ENCODE measurements at regions not wholly inside any gene's neighbourhood (a gene's known extent, or its start where the extent isn't known, plus 50 kb on each side); places are given as distances from the start of the nearest gene placed in this dataset.

- DNase-seq (ENCODE audit: insufficient read length, low spot score) (no peak), FAIRE-seq (no peak)
- no peak for TF ChIP-seq PAX5 (IDR thresholded peaks at IDR 0.05; ENCODE audit: insufficient read depth, low read length, severe bottlenecking)
- no peak for TF ChIP-seq TAF1 (IDR thresholded peaks at IDR 0.05; ENCODE audit: low read depth, low read length)
- no peak for TF ChIP-seq SPI1 (IDR thresholded peaks at IDR 0.05; ENCODE audit: low read depth, low read length)
- TF ChIP-seq POLR2A (IDR thresholded peaks at IDR 0.05; ENCODE audit: low read depth, low read length): no peak
- no peak for TF ChIP-seq POU2F2 (IDR thresholded peaks at IDR 0.05; ENCODE audit: low read depth, low read length)
- no peak for TF ChIP-seq POLR2AphosphoS5 (IDR thresholded peaks at IDR 0.05; ENCODE audit: low read depth, low read length)
Measured at GRCh38 chr3:59213860-59214259, 164.0 kb upstream of the CFAP20DC start.

DNA sequence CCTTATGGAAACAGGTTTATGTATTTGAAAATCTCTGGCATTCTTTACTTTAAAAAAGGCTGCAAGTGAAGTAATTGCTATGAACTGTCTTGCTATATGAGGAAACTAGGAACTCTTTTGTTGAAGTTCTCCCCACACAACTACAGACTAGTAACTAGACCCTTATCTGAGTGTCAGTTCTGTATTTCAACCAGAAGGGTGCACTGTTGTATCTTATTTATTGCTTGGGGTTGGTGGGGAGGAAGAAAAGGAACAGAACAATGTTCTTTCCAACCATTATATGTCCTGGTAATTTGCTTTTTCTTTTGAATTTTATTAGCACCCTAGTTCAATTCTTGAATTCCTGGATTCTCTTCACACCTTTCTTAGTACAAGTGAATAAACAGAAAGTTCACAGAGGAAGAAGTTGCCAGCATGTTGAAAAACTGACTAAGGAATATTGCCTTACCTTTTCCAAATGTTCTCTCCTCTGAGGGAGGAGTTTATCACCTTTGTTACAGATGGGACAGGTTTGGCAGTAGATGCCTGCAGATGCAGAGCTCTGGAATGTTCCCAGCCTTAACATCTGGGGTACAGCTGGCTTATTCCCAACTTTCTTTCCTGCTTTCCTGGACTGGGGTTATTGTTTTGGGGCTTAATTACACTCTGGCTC, 162.4 kb upstream of the CFAP20DC start:
- TF ChIP-seq POLR2A (IDR thresholded peaks at IDR 0.05; ENCODE audit: low read depth, low read length): no peak
- TF ChIP-seq PAX5 (IDR thresholded peaks at IDR 0.05; ENCODE audit: insufficient read depth, low read length, severe bottlenecking): no peak
- TF ChIP-seq POLR2AphosphoS5 (IDR thresholded peaks at IDR 0.05; ENCODE audit: low read depth, low read length): no peak
- TF ChIP-seq POU2F2 (IDR thresholded peaks at IDR 0.05; ENCODE audit: low read depth, low read length): no peak
- no peak for TF ChIP-seq TAF1 (IDR thresholded peaks at IDR 0.05; ENCODE audit: low read depth, low read length)
- no peak for TF ChIP-seq SPI1 (IDR thresholded peaks at IDR 0.05; ENCODE audit: low read depth, low read length)
- peak; percentile 90 for FAIRE-seq
- peak; percentile 17 for DNase-seq (ENCODE audit: insufficient read length, low spot score)

DNA sequence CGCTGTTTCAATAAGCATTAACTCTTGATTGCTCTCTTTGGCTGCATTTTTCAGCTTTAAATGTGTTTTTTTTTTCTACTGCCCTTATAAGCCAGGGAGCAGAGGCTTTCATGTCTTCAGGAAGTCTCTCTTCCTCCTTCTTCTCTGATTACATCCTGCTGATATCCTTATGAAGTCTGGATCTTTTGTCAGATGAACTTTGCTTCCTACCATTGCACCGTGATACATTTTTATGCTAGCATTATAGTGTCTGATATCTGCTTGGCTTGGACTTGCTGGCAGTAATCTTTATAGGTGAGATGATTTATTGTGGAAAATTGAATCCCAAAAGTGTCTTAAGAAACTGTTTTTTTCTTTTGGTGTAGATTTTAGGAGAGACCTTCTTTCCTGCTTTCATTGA, 160.4 kb upstream of the CFAP20DC start:
- FAIRE-seq (no peak), DNase-seq (ENCODE audit: insufficient read length, low spot score) (no peak)
- TF ChIP-seq TAF1 (IDR thresholded peaks at IDR 0.05; ENCODE audit: low read depth, low read length): no peak
- TF ChIP-seq SPI1 (IDR thresholded peaks at IDR 0.05; ENCODE audit: low read depth, low read length): no peak
- TF ChIP-seq POLR2AphosphoS5 (IDR thresholded peaks at IDR 0.05; ENCODE audit: low read depth, low read length): no peak
- no peak for TF ChIP-seq POLR2A (IDR thresholded peaks at IDR 0.05; ENCODE audit: low read depth, low read length)
- no peak for TF ChIP-seq POU2F2 (IDR thresholded peaks at IDR 0.05; ENCODE audit: low read depth, low read length)

DNA sequence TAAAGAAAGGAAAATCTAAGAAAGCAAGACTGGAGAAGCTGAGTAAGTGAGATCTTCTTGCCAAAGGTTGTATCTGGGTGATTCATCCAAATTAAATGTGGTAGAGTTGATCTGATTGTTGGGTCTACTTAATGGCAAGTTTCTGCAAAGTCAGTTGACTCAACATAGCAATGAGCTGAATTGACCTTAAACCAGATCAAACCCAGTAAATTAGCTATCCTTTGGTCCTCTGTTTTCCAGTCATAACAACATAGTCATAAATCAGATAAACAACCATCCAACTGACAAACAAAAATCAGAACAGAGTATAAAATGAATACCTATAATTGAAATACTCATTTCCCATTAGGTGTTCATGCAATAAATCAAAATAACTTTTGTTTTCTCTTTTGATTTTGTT, 142.6 kb upstream of the CFAP20DC start:
- DNase-seq (ENCODE audit: insufficient read length, low spot score): no peak
- TF ChIP-seq SPI1 (IDR thresholded peaks at IDR 0.05; ENCODE audit: low read depth, low read length): no peak
- no peak for TF ChIP-seq POU2F2 (IDR thresholded peaks at IDR 0.05; ENCODE audit: low read depth, low read length)
- no peak for TF ChIP-seq TAF1 (IDR thresholded peaks at IDR 0.05; ENCODE audit: low read depth, low read length)
- TF ChIP-seq POLR2A (IDR thresholded peaks at IDR 0.05; ENCODE audit: low read depth, low read length): no peak
- TF ChIP-seq PAX5 (IDR thresholded peaks at IDR 0.05; ENCODE audit: insufficient read depth, low read length, severe bottlenecking): no peak
- no peak for TF ChIP-seq POLR2AphosphoS5 (IDR thresholded peaks at IDR 0.05; ENCODE audit: low read depth, low read length)
- no peak for FAIRE-seq

GRCh38 chr3:59191651-59192050, 141.8 kb upstream of the CFAP20DC start:
- no peak for DNase-seq (ENCODE audit: insufficient read length, low spot score)
- TF ChIP-seq TAF1 (IDR thresholded peaks at IDR 0.05; ENCODE audit: low read depth, low read length) (no peak), POLR2AphosphoS5 (IDR thresholded peaks at IDR 0.05; ENCODE audit: low read depth, low read length) (no peak), POU2F2 (IDR thresholded peaks at IDR 0.05; ENCODE audit: low read depth, low read length) (no peak), PAX5 (IDR thresholded peaks at IDR 0.05; ENCODE audit: insufficient read depth, low read length, severe bottlenecking) (no peak), SPI1 (IDR thresholded peaks at IDR 0.05; ENCODE audit: low read depth, low read length) (no peak), POLR2A (IDR thresholded peaks at IDR 0.05; ENCODE audit: low read depth, low read length) (no peak)
- no peak for FAIRE-seq

DNA sequence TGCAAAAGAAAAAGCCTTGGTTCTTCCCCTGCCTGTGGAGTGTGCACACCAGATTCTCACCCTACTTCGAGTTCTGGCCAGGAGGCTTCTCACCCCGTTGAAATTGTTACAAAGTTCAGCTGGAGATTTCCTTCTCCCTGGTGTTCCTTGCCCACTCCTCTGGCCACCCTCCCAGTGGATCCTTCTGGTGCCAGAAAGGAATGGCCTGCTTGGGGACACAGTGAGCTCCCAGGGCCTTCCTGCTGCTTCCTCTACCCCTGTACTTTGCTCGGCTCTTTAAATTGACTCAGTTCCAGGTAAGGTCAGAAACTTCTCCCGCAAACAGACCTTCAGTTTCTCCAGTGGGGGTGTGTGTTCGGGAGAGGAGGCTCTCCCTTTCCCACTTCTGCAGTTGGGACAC, 140.1 kb upstream of the CFAP20DC start:
- DNase-seq (ENCODE audit: insufficient read length, low spot score) (no peak), FAIRE-seq (no peak)
- no peak for TF ChIP-seq PAX5 (IDR thresholded peaks at IDR 0.05; ENCODE audit: insufficient read depth, low read length, severe bottlenecking)
- no peak for TF ChIP-seq POLR2A (IDR thresholded peaks at IDR 0.05; ENCODE audit: low read depth, low read length)
- no peak for TF ChIP-seq POLR2AphosphoS5 (IDR thresholded peaks at IDR 0.05; ENCODE audit: low read depth, low read length)
- no peak for TF ChIP-seq SPI1 (IDR thresholded peaks at IDR 0.05; ENCODE audit: low read depth, low read length)
- no peak for TF ChIP-seq POU2F2 (IDR thresholded peaks at IDR 0.05; ENCODE audit: low read depth, low read length)
- no peak for TF ChIP-seq TAF1 (IDR thresholded peaks at IDR 0.05; ENCODE audit: low read depth, low read length)

DNA sequence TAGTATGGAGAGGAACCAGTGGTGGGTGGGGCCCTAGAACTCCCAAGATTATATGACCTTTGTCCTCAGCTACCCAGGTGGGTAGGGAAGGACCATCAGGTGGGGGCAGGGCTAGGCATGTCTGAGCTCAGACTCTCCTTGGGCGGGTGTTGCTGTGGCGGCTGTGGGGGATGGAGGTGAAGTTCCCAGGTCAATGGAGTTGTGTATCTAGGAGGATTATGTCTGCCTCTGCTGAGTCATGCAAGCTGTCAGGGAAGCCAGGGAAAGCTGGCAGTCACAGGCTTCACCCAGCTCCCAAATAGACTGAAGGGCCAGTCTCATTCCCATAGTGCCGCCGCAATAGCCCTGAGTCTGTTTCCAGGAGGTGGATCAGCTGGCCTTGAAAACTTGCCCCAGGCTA, 139.7 kb upstream of the CFAP20DC start:
- no peak for FAIRE-seq
- no peak for DNase-seq (ENCODE audit: insufficient read length, low spot score)
- TF ChIP-seq POLR2A (IDR thresholded peaks at IDR 0.05; ENCODE audit: low read depth, low read length): no peak
- TF ChIP-seq TAF1 (IDR thresholded peaks at IDR 0.05; ENCODE audit: low read depth, low read length): no peak
- TF ChIP-seq PAX5 (IDR thresholded peaks at IDR 0.05; ENCODE audit: insufficient read depth, low read length, severe bottlenecking): no peak
- TF ChIP-seq POU2F2 (IDR thresholded peaks at IDR 0.05; ENCODE audit: low read depth, low read length): no peak
- no peak for TF ChIP-seq POLR2AphosphoS5 (IDR thresholded peaks at IDR 0.05; ENCODE audit: low read depth, low read length)
- TF ChIP-seq SPI1 (IDR thresholded peaks at IDR 0.05; ENCODE audit: low read depth, low read length): no peak

DNA sequence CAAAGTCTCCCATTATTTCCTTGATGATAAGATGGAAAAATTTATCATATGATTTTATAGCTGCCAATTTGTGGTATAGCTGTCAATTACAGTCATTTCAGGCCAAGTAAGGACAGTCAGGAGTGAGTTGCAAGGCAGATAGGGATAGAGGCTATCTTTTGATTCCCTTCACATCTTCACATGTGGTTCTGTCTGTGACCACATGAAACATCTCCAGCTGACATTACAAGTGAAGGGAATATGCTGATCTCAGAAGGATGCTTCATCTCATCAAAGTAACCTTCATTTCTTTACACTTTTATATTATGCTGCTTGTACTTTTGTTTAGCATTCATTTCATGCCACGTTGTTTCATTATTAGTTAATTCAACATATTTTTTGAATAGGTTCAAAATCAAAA, 136.9 kb upstream of the CFAP20DC start:
- FAIRE-seq (no peak), DNase-seq (ENCODE audit: insufficient read length, low spot score) (no peak)
- no peak for TF ChIP-seq SPI1 (IDR thresholded peaks at IDR 0.05; ENCODE audit: low read depth, low read length)
- TF ChIP-seq PAX5 (IDR thresholded peaks at IDR 0.05; ENCODE audit: insufficient read depth, low read length, severe bottlenecking): no peak
- TF ChIP-seq POU2F2 (IDR thresholded peaks at IDR 0.05; ENCODE audit: low read depth, low read length): no peak
- no peak for TF ChIP-seq POLR2A (IDR thresholded peaks at IDR 0.05; ENCODE audit: low read depth, low read length)
- TF ChIP-seq POLR2AphosphoS5 (IDR thresholded peaks at IDR 0.05; ENCODE audit: low read depth, low read length): no peak
- TF ChIP-seq TAF1 (IDR thresholded peaks at IDR 0.05; ENCODE audit: low read depth, low read length): no peak

GRCh38 chr3:59185591-59186369, 136.0 kb upstream of the CFAP20DC start:
- FAIRE-seq: no peak
- DNase-seq (ENCODE audit: insufficient read length, low spot score): no peak
- TF ChIP-seq POLR2A (IDR thresholded peaks at IDR 0.05; ENCODE audit: low read depth, low read length) (no peak), POU2F2 (IDR thresholded peaks at IDR 0.05; ENCODE audit: low read depth, low read length) (no peak), POLR2AphosphoS5 (IDR thresholded peaks at IDR 0.05; ENCODE audit: low read depth, low read length) (no peak), SPI1 (IDR thresholded peaks at IDR 0.05; ENCODE audit: low read depth, low read length) (no peak), TAF1 (IDR thresholded peaks at IDR 0.05; ENCODE audit: low read depth, low read length) (no peak), PAX5 (IDR thresholded peaks at IDR 0.05; ENCODE audit: insufficient read depth, low read length, severe bottlenecking) (no peak)

All from GM12891 (cell line).